SK-N-MC (cell line): ENCODE measurements at regions not wholly inside any gene's neighbourhood (a gene's known extent, or its start where the extent isn't known, plus 50 kb on each side); places are given as distances from the start of the nearest gene placed in this dataset.
"Not testable (repeated sequence)": the region's sequence is repeated elsewhere in the genome, so short reads cannot be mapped to it uniquely, and the experiment has no call there.

ENCODE experiments used
- DNase-seq: peaks from one replicate; pipeline ENCODE4 v3.0.0-alpha.2; 2011; ENCODE audit warnings: low read depth, low spot score
- H3K27ac ChIP-seq: fragments of 200-600 bp; sonication (generic); 2 replicates; pipeline ENCODE4 v1.5.1; 2016; ENCODE audit warnings: mixed run types
- H3K36me3 ChIP-seq: fragments of 200-600 bp; sonication (generic); 2 replicates; pipeline ENCODE4 v1.6.1; 2017; ENCODE audit warnings: antibody characterized with exemption, low read length, mixed read lengths; ENCODE audit not compliant: insufficient read depth
- H3K4me3 ChIP-seq: fragments of 200-600 bp; sonication (generic); 2 replicates; pipeline ENCODE4 v1.5.1; 2016
- H3K9ac ChIP-seq: fragments of 200-600 bp; sonication (generic); 2 replicates; pipeline ENCODE4 v1.8.0; 2017; ENCODE audit warnings: mixed run types, mixed read lengths; ENCODE audit not compliant: insufficient read length
- H3K9me3 ChIP-seq: fragments of 200-600 bp; sonication (generic); 2 replicates; pipeline ENCODE4 v1.6.1; 2017; ENCODE audit warnings: low read depth, mild to moderate bottlenecking, antibody characterized with exemption, low read length, moderate library complexity, mixed read lengths
- EZH2 ChIP-seq: fragments of 200-600 bp; sonication (generic); IDR thresholded peaks from one replicate; pipeline ENCODE4 v1.6.1; 2017; ENCODE audit warnings: antibody characterized with exemption
- FOXP2 ChIP-seq: optimal IDR thresholded peaks from 2 replicates; pipeline ENCODE3; 2011; ENCODE audit warnings: mild to moderate bottlenecking, moderate library complexity; ENCODE audit not compliant: insufficient read depth; ENCODE audit errors: extremely low read length, control extremely low read depth
- POLR2AphosphoS5 ChIP-seq: IDR thresholded peaks from 2 replicates; pipeline ENCODE4 v1.6.1; 2012; ENCODE audit warnings: mild to moderate bottlenecking, low read depth, low read length, borderline replicate concordance

- DNase-seq = no peak
- H3K4me3 ChIP-seq = no peak overlapping the region
- no peak overlapping the region for H3K27ac ChIP-seq
- no peak overlapping the region for H3K9ac ChIP-seq
- no peaks in the 10 kb centered on the region for H3K9me3 ChIP-seq
- TF ChIP-seq POLR2AphosphoS5 = no peak
- no peak for TF ChIP-seq FOXP2
- no peaks in the 10 kb centered on the region for H3K36me3 ChIP-seq
These were observed 137.2 kb upstream of the ZNF608 start for GRCh38 chr5:124883681-124884080.

GRCh38 chr5:124884114-124884513, 137.7 kb upstream of the ZNF608 start:
- Histone ChIP-seq H3K9me3 (no peaks in the 10 kb centered on the region), H3K9ac (no peak overlapping the region), H3K4me3 (no peak overlapping the region), H3K36me3 (no peaks in the 10 kb centered on the region), H3K27ac (no peak overlapping the region)
- TF ChIP-seq FOXP2 (no peak), POLR2AphosphoS5 (no peak), EZH2 (no peak)
- DNase-seq = no peak

GRCh38 chr5:124885490-124885889, 139.1 kb upstream of the ZNF608 start:
- TF ChIP-seq EZH2 (no peak), FOXP2 (no peak), POLR2AphosphoS5 (no peak)
- Histone ChIP-seq H3K4me3 (no peak overlapping the region), H3K27ac (no peak overlapping the region), H3K9ac (no peak overlapping the region), H3K9me3 (no peaks in the 10 kb centered on the region), H3K36me3 (no peaks in the 10 kb centered on the region)
- DNase-seq = no peak

GRCh38 chr5:124887223-124887622, 140.8 kb upstream of the ZNF608 start:
- Histone ChIP-seq H3K36me3 (no peaks in the 10 kb centered on the region), H3K9ac (no peak overlapping the region), H3K27ac (no peak overlapping the region), H3K4me3 (no peak overlapping the region), H3K9me3 (no peaks in the 10 kb centered on the region)
- DNase-seq = no peak
- TF ChIP-seq POLR2AphosphoS5 (no peak), EZH2 (no peak), FOXP2 (no peak)

GRCh38 chr5:124888050-124888506, 141.6 kb upstream of the ZNF608 start:
- H3K27ac ChIP-seq = no peak overlapping the region
- H3K4me3 ChIP-seq = peak overlapping the region; percentile 39; the same call in 1 of the 2 replicates
- H3K36me3 ChIP-seq = no peaks in the 10 kb centered on the region
- no peaks in the 10 kb centered on the region for H3K9me3 ChIP-seq
- no peak for DNase-seq
- H3K9ac ChIP-seq = no peak overlapping the region
- TF ChIP-seq EZH2 = no peak
- no peak for TF ChIP-seq POLR2AphosphoS5
- no peak for TF ChIP-seq FOXP2

- TF ChIP-seq POLR2AphosphoS5 = no peak
- TF ChIP-seq FOXP2 = no peak
- no peak for TF ChIP-seq EZH2
- H3K4me3 ChIP-seq = peak overlapping the region; percentile 39
- DNase-seq = no peak
- H3K36me3 ChIP-seq = no peaks in the 10 kb centered on the region
- no peak overlapping the region for H3K27ac ChIP-seq
- no peak overlapping the region for H3K9ac ChIP-seq
- no peaks in the 10 kb centered on the region for H3K9me3 ChIP-seq
These were observed 142.4 kb upstream of the ZNF608 start for GRCh38 chr5:124888622-124889485.

- Histone ChIP-seq H3K27ac (no peak overlapping the region), H3K4me3 (peak overlapping the region; percentile 39; the same call in 1 of the 2 replicates), H3K9me3 (no peaks in the 10 kb centered on the region), H3K36me3 (no peaks in the 10 kb centered on the region), H3K9ac (no peak overlapping the region)
- no peak for TF ChIP-seq EZH2
- no peak for TF ChIP-seq FOXP2
- no peak for TF ChIP-seq POLR2AphosphoS5
- DNase-seq = no peak
These were observed 143.0 kb upstream of the ZNF608 start for GRCh38 chr5:124889486-124889825.

- H3K9ac ChIP-seq = no peak overlapping the region
- no peak for DNase-seq
- H3K9me3 ChIP-seq = no peaks in the 10 kb centered on the region
- H3K4me3 ChIP-seq = no peak overlapping the region
- H3K27ac ChIP-seq = no peak overlapping the region
- TF ChIP-seq EZH2 (no peak), POLR2AphosphoS5 (no peak), FOXP2 (no peak)
- H3K36me3 ChIP-seq = no peaks in the 10 kb centered on the region
These were observed 143.4 kb upstream of the ZNF608 start for GRCh38 chr5:124889850-124890249.

GRCh38 chr5:124890442-124890841, 144.0 kb upstream of the ZNF608 start:
- H3K9me3 ChIP-seq, DNase-seq, H3K4me3 ChIP-seq, H3K27ac ChIP-seq, H3K9ac ChIP-seq, H3K36me3 ChIP-seq: not testable (repeated sequence)
